SU-DHL-6 (cell line): ENCODE measurements at regions not wholly inside any gene's neighbourhood (a gene's known extent, or its start where the extent isn't known, plus 50 kb on each side); places are given as distances from the start of the nearest gene placed in this dataset.

Experiments used
- H2AFZ ChIP-seq: fragments of 200-600 bp; sonication (generic); 2 replicates; pipeline ENCODE4 v1.6.1; 2014; ENCODE audit warnings: low read depth, mild to moderate bottlenecking, moderate library complexity, mixed read lengths, antibody characterized with exemption, low read length; ENCODE audit not compliant: severe bottlenecking
- H3F3A ChIP-seq: fragments of 200-600 bp; shearing (Covaris generic); 2 replicates; pipeline ENCODE4 v1.6.0; 2016; ENCODE audit warnings: antibody characterized with exemption, mild to moderate bottlenecking; ENCODE audit not compliant: insufficient read depth
- H3K27ac ChIP-seq: fragments of 200-600 bp; sonication (generic); 2 replicates; pipeline ENCODE4 v1.5.1; 2016; ENCODE audit warnings: low read depth, mild to moderate bottlenecking, low read length, moderate library complexity, mixed read lengths
- H3K27me3 ChIP-seq: fragments of 200-600 bp; sonication (generic), shearing (Covaris generic); 2 replicates; pipeline ENCODE4 v1.6.0; 2014; ENCODE audit warnings: mild to moderate bottlenecking, low read length
- H3K36me3 ChIP-seq: fragments of 200-600 bp; sonication (generic); 2 replicates; pipeline ENCODE4 v1.6.1; 2014; ENCODE audit warnings: mild to moderate bottlenecking, low read length, mixed read lengths
- H3K4me2 ChIP-seq: fragments of 300-600, 200-600 bp; shearing (Covaris generic), sonication (generic); 2 replicates; pipeline ENCODE4 v1.6.0; 2014; ENCODE audit warnings: low read length, low read depth, mild to moderate bottlenecking; ENCODE audit not compliant: poor library complexity, severe bottlenecking
- H3K4me3 ChIP-seq: fragments of 200-600 bp; sonication (generic); 2 replicates; pipeline ENCODE4 v1.5.1; 2014; ENCODE audit warnings: antibody characterized with exemption, low read length, mild to moderate bottlenecking, mixed read lengths; ENCODE audit not compliant: insufficient read depth, poor library complexity, severe bottlenecking
- H3K79me2 ChIP-seq: fragments of 200-600 bp; sonication (generic); 2 replicates; pipeline ENCODE4 v1.6.1; 2014; ENCODE audit warnings: mild to moderate bottlenecking, low read length, moderate library complexity; ENCODE audit not compliant: insufficient read depth
- H3K9ac ChIP-seq: fragments of 200-600 bp; sonication (generic); 2 replicates; pipeline ENCODE4 v1.7.0; 2014; ENCODE audit warnings: mild to moderate bottlenecking, low read length
- H3K9me2 ChIP-seq: fragments of 200-600 bp; sonication (generic); replicated peaks from 2 replicates; pipeline ENCODE4 v1.6.1; 2014; ENCODE audit warnings: low read length; ENCODE audit not compliant: insufficient read depth
- H3K9me3 ChIP-seq: fragments of 200-600 bp; sonication (generic); 2 replicates; pipeline ENCODE4 v1.6.1; 2014; ENCODE audit warnings: low read length, mixed read lengths; ENCODE audit not compliant: insufficient read depth
- H4K20me1 ChIP-seq: fragments of 200-600 bp; sonication (generic); 2 replicates; pipeline ENCODE4 v1.6.1; 2014; ENCODE audit warnings: low read depth, mild to moderate bottlenecking, antibody characterized with exemption, low read length, moderate library complexity, mixed read lengths
- EZH2phosphoT487 ChIP-seq: fragments of 200-600 bp; sonication (generic), shearing (Covaris generic); conservative IDR thresholded peaks from 2 replicates; pipeline ENCODE4 v1.6.1; 2018; ENCODE audit warnings: mild to moderate bottlenecking, antibody characterized with exemption, low read length, moderate library complexity, mixed read lengths
- TF ChIP-seq, protein P1 (sequence below): fragments of 200-600 bp; sonication (generic); IDR thresholded peaks from one replicate; pipeline ENCODE4 v1.5.1; 2017; ENCODE audit warnings: antibody characterized with exemption, mild to moderate bottlenecking, low read length, moderate library complexity; ENCODE audit not compliant: insufficient read depth, poor library complexity, severe bottlenecking

DNA sequence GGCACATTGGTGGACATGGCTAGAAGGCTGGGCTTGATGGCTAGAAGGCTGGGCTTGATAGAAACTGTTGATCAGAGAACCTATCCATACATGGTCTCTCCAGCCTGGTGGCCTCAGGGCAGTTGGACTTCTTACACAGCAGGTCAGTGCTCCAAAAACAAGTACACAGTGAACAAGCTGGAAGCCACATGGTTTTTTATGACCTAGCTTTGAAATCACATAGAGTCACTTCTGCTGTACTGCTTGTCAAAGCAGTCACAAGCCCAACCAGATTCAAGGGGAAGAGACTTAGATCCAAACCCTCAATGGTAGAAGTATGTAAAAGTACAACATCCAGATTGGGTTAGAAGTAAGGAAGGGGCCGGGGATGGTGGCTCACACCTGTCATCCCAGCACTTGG lies 89.4 kb upstream of the HES1 start:
- TF ChIP-seq, protein P1, sequence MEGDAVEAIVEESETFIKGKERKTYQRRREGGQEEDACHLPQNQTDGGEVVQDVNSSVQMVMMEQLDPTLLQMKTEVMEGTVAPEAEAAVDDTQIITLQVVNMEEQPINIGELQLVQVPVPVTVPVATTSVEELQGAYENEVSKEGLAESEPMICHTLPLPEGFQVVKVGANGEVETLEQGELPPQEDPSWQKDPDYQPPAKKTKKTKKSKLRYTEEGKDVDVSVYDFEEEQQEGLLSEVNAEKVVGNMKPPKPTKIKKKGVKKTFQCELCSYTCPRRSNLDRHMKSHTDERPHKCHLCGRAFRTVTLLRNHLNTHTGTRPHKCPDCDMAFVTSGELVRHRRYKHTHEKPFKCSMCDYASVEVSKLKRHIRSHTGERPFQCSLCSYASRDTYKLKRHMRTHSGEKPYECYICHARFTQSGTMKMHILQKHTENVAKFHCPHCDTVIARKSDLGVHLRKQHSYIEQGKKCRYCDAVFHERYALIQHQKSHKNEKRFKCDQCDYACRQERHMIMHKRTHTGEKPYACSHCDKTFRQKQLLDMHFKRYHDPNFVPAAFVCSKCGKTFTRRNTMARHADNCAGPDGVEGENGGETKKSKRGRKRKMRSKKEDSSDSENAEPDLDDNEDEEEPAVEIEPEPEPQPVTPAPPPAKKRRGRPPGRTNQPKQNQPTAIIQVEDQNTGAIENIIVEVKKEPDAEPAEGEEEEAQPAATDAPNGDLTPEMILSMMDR: no peak
- TF ChIP-seq EZH2phosphoT487: no peak
- no peak overlapping the region for H2AFZ ChIP-seq

DNA sequence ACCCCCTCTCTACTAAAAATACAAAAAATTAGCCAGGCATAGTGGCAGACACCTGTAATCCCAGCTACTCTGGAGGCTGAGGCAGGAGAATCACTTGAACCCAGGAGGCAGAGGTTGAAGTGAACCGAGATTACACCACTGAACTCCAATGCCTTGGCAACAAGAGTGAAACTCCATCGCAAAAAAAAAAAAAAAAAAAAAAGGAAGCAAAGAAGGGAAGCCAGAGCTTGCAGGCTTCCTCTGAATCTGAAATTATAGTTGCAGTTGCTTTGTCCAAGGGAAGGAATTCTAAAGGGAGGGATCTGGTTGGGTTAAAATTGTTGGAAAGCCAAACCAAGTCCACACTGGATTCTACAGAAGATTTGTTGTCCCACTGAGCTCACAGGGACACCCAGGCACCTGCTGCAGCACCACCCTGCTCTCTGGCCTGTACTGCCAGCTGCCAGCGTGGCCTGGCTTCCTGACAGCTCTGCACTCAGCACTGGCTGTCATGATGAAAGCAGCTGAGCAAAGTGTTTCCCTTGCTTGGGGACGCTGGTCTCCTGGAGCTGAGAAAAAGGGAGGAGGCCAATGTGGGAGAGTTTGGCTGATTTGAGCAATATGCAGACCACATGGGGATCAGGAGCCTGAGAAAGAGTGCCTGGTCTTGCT lies 88.8 kb upstream of the HES1 start:
- no peak overlapping the region for H3K4me2 ChIP-seq

More for the DNA sequence above, 89.4 kb upstream of the HES1 start:
- no peak overlapping the region for H3K9ac ChIP-seq
- no peaks in the 10 kb centered on the region for H3F3A ChIP-seq
- peaks cover 7% of the 10 kb centered on the region; the same call in 1 of the 2 replicates for H3K9me3 ChIP-seq
- H3K36me3 ChIP-seq: no peaks in the 10 kb centered on the region
- H3K79me2 ChIP-seq: no peaks in the 10 kb centered on the region
- no peaks in the 10 kb centered on the region for H4K20me1 ChIP-seq
- H3K9me2 ChIP-seq: no peaks in the 10 kb centered on the region
- H3K27ac ChIP-seq: no peak overlapping the region
- H3K27me3 ChIP-seq: no peaks in the 10 kb centered on the region
- H3K4me2 ChIP-seq: no peak overlapping the region
- no peak overlapping the region for H3K4me3 ChIP-seq

DNA sequence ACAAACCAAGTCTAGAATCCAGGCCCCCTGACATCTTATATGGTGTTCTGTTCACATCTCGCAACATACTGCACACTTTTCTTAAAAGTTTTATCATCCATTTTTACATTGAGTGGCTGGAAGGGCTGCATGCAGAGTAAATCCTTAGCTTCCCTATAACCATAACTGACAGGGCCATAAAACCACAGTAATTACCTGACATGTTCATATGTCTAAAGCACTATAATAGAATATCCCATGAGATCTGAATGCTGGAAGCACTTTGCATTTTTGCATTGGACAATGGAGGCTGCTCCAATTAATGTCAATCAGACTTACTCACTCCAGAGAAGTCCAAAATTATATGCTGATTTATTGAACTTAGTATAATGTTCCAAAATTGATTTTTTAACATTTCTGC lies 86.6 kb upstream of the HES1 start:
- Histone ChIP-seq H3K27ac (no peak overlapping the region), H3K4me2 (no peak overlapping the region), H3K4me3 (no peak overlapping the region), H3K9ac (no peak overlapping the region), H3K9me3 (peaks cover 7% of the 10 kb centered on the region; the same call in 1 of the 2 replicates), H3K36me3 (no peaks in the 10 kb centered on the region), H4K20me1 (no peaks in the 10 kb centered on the region), H3K79me2 (no peaks in the 10 kb centered on the region), H3F3A (no peaks in the 10 kb centered on the region), H2AFZ (no peak overlapping the region), H3K27me3 (no peaks in the 10 kb centered on the region), H3K9me2 (no peaks in the 10 kb centered on the region)
- no peak for TF ChIP-seq EZH2phosphoT487
- TF ChIP-seq, protein P1: no peak

More for the DNA sequence above, 88.8 kb upstream of the HES1 start:
- peaks cover 7% of the 10 kb centered on the region; the same call in 1 of the 2 replicates for H3K9me3 ChIP-seq
- H3K36me3 ChIP-seq: no peaks in the 10 kb centered on the region
- no peak overlapping the region for H3K27ac ChIP-seq
- H3K9ac ChIP-seq: no peak overlapping the region
- no peaks in the 10 kb centered on the region for H3K27me3 ChIP-seq
- no peaks in the 10 kb centered on the region for H4K20me1 ChIP-seq
- H3F3A ChIP-seq: no peaks in the 10 kb centered on the region
- H2AFZ ChIP-seq: no peak overlapping the region
- H3K79me2 ChIP-seq: no peaks in the 10 kb centered on the region
- no peak for TF ChIP-seq EZH2phosphoT487
- TF ChIP-seq, protein P1: no peak
- no peak overlapping the region for H3K4me3 ChIP-seq
- no peaks in the 10 kb centered on the region for H3K9me2 ChIP-seq
